HepG2 (cell line): ENCODE measurements at regions not wholly inside any gene's neighbourhood (a gene's known extent, or its start where the extent isn't known, plus 50 kb on each side); places are given as distances from the start of the nearest gene placed in this dataset.

ENCODE experiments used
- ATAC-seq: fragments of 200-7000 bp; cut with Tn5 transposase; 3 replicates; pipeline ENCODE4 v1.9.1; 2020; ENCODE audit warnings: mild to moderate bottlenecking, moderate library complexity
- BruUV-seq: library from RNA; stranded (reverse); fragments of 400-500 nt; replicated peaks from 2 replicates; lab custom pipeline; 2021; lab: Mats Ljungman, UMichigan
- CTCF ChIA-PET: fragments of 300-600 bp; formaldehyde crosslinking; extraction: SDS; loops from one replicate; lab custom pipeline; 2021; ENCODE audit warnings: low total read pairs, inconsistent platforms, low intra/inter-chr PET ratio; lab: Yijun Ruan, JAX
- POLR2A ChIA-PET: fragments of 350-600 bp; sonication (Branson Sonifier 250); formaldehyde crosslinking; loops from one replicate; lab custom pipeline; 2020; ENCODE audit warnings: antibody characterized with exemption, inconsistent platforms; lab: Yijun Ruan, JAX
- DNase-seq: peaks from one replicate; pipeline ENCODE4 v3.0.0-alpha.2; 2015; ENCODE audit warnings: low spot score
- FAIRE-seq: peaks from 3 replicates; lab custom pipeline; 2011; peaks lifted over from hg19 to GRCh38; lab: Jason Lieb, UNC
- H2AFZ ChIP-seq: one replicate; pipeline ENCODE4 v1.6.1; 2011; ENCODE audit warnings: low read length, inconsistent platforms
- H3K27ac ChIP-seq: fragments of 300-600 bp; 3 replicates; pipeline ENCODE4 v1.8.0; 2011; ENCODE audit warnings: mixed run types, mild to moderate bottlenecking, mixed read lengths, low read length, inconsistent platforms; ENCODE audit not compliant: insufficient read depth; ENCODE audit errors: extremely low read length
- H3K27me3 ChIP-seq, 2 experiments: fragments of 200-600 bp in 1 of 2; 2 replicates in 1 of 2; 3 replicates in 1 of 2; pipeline versions ENCODE4 v1.6.0 to v1.8.0; 2011; ENCODE audit warnings: low read length in 2 of 2, mild to moderate bottlenecking in 2 of 2, moderate library complexity in 2 of 2, inconsistent platforms in 1 of 2; ENCODE audit not compliant: insufficient read depth in 2 of 2, control insufficient read depth in 1 of 2
- H3K36me3 ChIP-seq, 2 experiments: fragments of 200-600 bp in 1 of 2; replicated peaks in 1 of 2; 2 replicates in 1 of 2; 3 replicates in 1 of 2; pipeline versions ENCODE4 v1.5.1 to v1.8.0; 2011; ENCODE audit warnings: low read length in 2 of 2, inconsistent platforms in 1 of 2; ENCODE audit not compliant: insufficient read depth in 2 of 2, control insufficient read depth in 1 of 2
- H3K4me1 ChIP-seq: 2 replicates; pipeline ENCODE4 v1.5.1; 2012; ENCODE audit warnings: low read length, inconsistent platforms; ENCODE audit not compliant: insufficient read depth
- H3K4me2 ChIP-seq: 2 replicates; pipeline ENCODE4 v1.6.0; 2011; ENCODE audit warnings: low read depth, low read length, inconsistent platforms
- H3K4me3 ChIP-seq, 3 experiments: fragments of 200-600 bp in 1 of 3; sonication (generic), shearing (Covaris generic) in 1 of 3; replicated peaks in 1 of 3; 2 replicates each; pipeline ENCODE4 v1.5.1; 2011 to 2016; ENCODE audit warnings: low read length in 3 of 3, inconsistent platforms in 2 of 3, low read depth in 2 of 3, mild to moderate bottlenecking in 2 of 3, control low read depth in 1 of 3, mixed read lengths in 1 of 3; ENCODE audit not compliant: insufficient read depth in 1 of 3
- H3K79me2 ChIP-seq: one replicate; pipeline ENCODE4 v1.6.1; 2011; ENCODE audit warnings: low read length, inconsistent platforms; ENCODE audit not compliant: insufficient read depth
- H3K9ac ChIP-seq: 2 replicates; pipeline ENCODE4 v1.6.0; 2011; ENCODE audit warnings: mild to moderate bottlenecking, low read depth, low read length, inconsistent platforms; ENCODE audit not compliant: insufficient read depth
- H3K9me3 ChIP-seq: 2 replicates; pipeline ENCODE4 v1.5.1; 2012; ENCODE audit warnings: mild to moderate bottlenecking, low read length
- H4K20me1 ChIP-seq: 2 replicates; pipeline ENCODE4 v1.6.0; 2011; ENCODE audit warnings: inconsistent platforms, mild to moderate bottlenecking, low read length, moderate library complexity; ENCODE audit not compliant: insufficient read depth
- ARHGAP35 ChIP-seq: sonication (generic); formaldehyde crosslinking; IDR thresholded peaks from 2 replicates; pipeline ENCODE4 v1.9.0; 2022; ENCODE audit warnings: mild to moderate bottlenecking, inconsistent platforms, moderate library complexity, missing genetic modification reagents, borderline replicate concordance
- ARNTL ChIP-seq: sonication (generic); formaldehyde crosslinking; IDR thresholded peaks from 2 replicates; pipeline ENCODE4 v1.4.0; 2020; ENCODE audit warnings: mild to moderate bottlenecking, missing genetic modification reagents
- MBD4 ChIP-seq: IDR thresholded peaks from 2 replicates; pipeline ENCODE4 v1.6.1; 2012; ENCODE audit warnings: low read length, inconsistent platforms, borderline replicate concordance
- PRPF4 ChIP-seq: fragments of 200-400 bp; formaldehyde crosslinking; IDR thresholded peaks from 2 replicates; pipeline ENCODE4 v1.6.1; 2016; ENCODE audit warnings: low read length, low read depth; ENCODE audit not compliant: poor library complexity, severe bottlenecking
- RFX3 ChIP-seq: IDR thresholded peaks from 2 replicates; pipeline ENCODE4 v1.6.1; 2016; ENCODE audit warnings: missing biosample characterization, missing genetic modification reagents
- SAP130 ChIP-seq: IDR thresholded peaks from 2 replicates; pipeline ENCODE4 v1.6.1; 2016; ENCODE audit warnings: low read depth
- YY1 ChIP-seq: IDR thresholded peaks from 2 replicates; pipeline ENCODE4 v1.6.1; 2011; ENCODE audit warnings: low read length, low read depth, moderate library complexity, mild to moderate bottlenecking; ENCODE audit not compliant: insufficient read depth, insufficient replicate concordance
- ZNF34 ChIP-seq: sonication (generic); formaldehyde crosslinking; IDR thresholded peaks from 2 replicates; pipeline ENCODE4 v1.4.0; 2020; ENCODE audit warnings: mild to moderate bottlenecking, missing genetic modification reagents, borderline replicate concordance
- WGBS: methylation state at CpG from one replicate; pipeline ENCODE4 v1.1.6; 2017; ENCODE audit warnings: low lambda C conversion rate; 5-methylcytosine and 5-hydroxymethylcytosine counted together
- in situ Hi-C: cut with HindIII; loops from 2 replicates; pipeline ENCODE4 v1.10.0; 2017; ENCODE audit warnings: low pct_unique_long_range_greater_than_20kb; ENCODE audit not compliant: extremely low pct_ligation_motif_present
- intact Hi-C: fragments of 100-400 bp; cut with micrococcal nuclease; formaldehyde crosslinking; loops from one replicate; pipeline ENCODE4 v1.10.0; 2022; ENCODE audit not compliant: unreplicated experiment
- TF ChIP-seq, protein P1 (sequence below): sonication (generic); formaldehyde crosslinking; IDR thresholded peaks from 2 replicates; pipeline ENCODE4 v1.5.1; 2020; ENCODE audit warnings: mild to moderate bottlenecking, missing genetic modification reagents, moderate library complexity
- TF ChIP-seq, protein P2 (sequence below): IDR thresholded peaks from 2 replicates; pipeline ENCODE4 v1.6.1; 2016; ENCODE audit warnings: low read depth, borderline replicate concordance
- TF ChIP-seq, protein P3 (sequence below): sonication (generic); formaldehyde crosslinking; IDR thresholded peaks from 2 replicates; pipeline ENCODE4 v1.8.0; 2022; ENCODE audit warnings: mild to moderate bottlenecking, missing genetic modification reagents, moderate library complexity
- TF ChIP-seq, protein P4 (sequence below), 2 experiments: fragments of 450-650 bp in 1 of 2; sonication (generic) in 1 of 2; formaldehyde crosslinking in 1 of 2; IDR thresholded peaks; 2 replicates each; pipeline versions ENCODE4 v1.6.1 to v1.8.0; 2016 to 2022; ENCODE audit warnings: antibody characterized with exemption in 1 of 2, mild to moderate bottlenecking in 1 of 2, missing genetic modification reagents in 1 of 2
- TF ChIP-seq, protein P5 (sequence below): sonication (generic); formaldehyde crosslinking; IDR thresholded peaks from 2 replicates; pipeline ENCODE4 v1.5.1; 2020; ENCODE audit warnings: missing genetic modification reagents, mild to moderate bottlenecking, borderline replicate concordance

DNA sequence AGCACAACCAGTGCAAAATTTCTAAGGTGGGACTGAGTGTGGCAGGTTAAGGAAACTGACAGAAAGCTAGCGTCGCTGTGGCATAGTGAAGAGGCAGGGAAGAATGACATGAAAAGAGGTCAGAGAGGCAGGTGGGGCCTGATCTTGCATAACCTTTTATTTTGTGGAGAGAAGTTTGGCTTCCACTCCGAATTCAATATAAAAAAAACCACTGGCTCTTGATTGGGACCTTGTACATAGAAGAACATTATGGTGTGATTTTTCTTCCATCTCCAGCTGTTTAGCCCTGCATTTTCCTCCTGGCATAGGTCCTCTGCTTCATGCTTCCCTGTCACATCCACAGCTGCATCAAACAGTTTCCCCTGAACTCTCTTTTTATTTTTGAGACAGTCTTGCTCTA, 170.5 kb upstream of the MEOX2 start:
- in situ Hi-C loops = no loop called here
- no peak overlapping the region for H3K27ac ChIP-seq
- 32% methylated on average over 3 of the region's 3 CpGs for WGBS

More for the DNA sequence above, 170.5 kb upstream of the MEOX2 start:
- no peak overlapping the region for H3K9ac ChIP-seq
- ATAC-seq = no peak
- no peak overlapping the region for H2AFZ ChIP-seq
- TF ChIP-seq, protein P1, sequence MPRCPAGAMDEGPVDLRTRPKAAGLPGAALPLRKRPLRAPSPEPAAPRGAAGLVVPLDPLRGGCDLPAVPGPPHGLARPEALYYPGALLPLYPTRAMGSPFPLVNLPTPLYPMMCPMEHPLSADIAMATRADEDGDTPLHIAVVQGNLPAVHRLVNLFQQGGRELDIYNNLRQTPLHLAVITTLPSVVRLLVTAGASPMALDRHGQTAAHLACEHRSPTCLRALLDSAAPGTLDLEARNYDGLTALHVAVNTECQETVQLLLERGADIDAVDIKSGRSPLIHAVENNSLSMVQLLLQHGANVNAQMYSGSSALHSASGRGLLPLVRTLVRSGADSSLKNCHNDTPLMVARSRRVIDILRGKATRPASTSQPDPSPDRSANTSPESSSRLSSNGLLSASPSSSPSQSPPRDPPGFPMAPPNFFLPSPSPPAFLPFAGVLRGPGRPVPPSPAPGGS (CRISPR knock-in tag) = no peak
- TF ChIP-seq PRPF4 (no peak), SAP130 (CRISPR knock-in tag) (no peak), ZNF34 (no peak), YY1 (no peak), ARNTL (no peak), MBD4 (no peak), ARHGAP35 (CRISPR knock-in tag) (no peak), RFX3 (CRISPR knock-in tag) (no peak)
- TF ChIP-seq, protein P2, sequence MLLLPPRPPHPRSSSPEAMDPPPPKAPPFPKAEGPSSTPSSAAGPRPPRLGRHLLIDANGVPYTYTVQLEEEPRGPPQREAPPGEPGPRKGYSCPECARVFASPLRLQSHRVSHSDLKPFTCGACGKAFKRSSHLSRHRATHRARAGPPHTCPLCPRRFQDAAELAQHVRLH (CRISPR knock-in tag) = no peak
- TF ChIP-seq, protein P3, sequence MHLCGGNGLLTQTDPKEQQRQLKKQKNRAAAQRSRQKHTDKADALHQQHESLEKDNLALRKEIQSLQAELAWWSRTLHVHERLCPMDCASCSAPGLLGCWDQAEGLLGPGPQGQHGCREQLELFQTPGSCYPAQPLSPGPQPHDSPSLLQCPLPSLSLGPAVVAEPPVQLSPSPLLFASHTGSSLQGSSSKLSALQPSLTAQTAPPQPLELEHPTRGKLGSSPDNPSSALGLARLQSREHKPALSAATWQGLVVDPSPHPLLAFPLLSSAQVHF (CRISPR knock-in tag) = no peak
- TF ChIP-seq, protein P4, sequence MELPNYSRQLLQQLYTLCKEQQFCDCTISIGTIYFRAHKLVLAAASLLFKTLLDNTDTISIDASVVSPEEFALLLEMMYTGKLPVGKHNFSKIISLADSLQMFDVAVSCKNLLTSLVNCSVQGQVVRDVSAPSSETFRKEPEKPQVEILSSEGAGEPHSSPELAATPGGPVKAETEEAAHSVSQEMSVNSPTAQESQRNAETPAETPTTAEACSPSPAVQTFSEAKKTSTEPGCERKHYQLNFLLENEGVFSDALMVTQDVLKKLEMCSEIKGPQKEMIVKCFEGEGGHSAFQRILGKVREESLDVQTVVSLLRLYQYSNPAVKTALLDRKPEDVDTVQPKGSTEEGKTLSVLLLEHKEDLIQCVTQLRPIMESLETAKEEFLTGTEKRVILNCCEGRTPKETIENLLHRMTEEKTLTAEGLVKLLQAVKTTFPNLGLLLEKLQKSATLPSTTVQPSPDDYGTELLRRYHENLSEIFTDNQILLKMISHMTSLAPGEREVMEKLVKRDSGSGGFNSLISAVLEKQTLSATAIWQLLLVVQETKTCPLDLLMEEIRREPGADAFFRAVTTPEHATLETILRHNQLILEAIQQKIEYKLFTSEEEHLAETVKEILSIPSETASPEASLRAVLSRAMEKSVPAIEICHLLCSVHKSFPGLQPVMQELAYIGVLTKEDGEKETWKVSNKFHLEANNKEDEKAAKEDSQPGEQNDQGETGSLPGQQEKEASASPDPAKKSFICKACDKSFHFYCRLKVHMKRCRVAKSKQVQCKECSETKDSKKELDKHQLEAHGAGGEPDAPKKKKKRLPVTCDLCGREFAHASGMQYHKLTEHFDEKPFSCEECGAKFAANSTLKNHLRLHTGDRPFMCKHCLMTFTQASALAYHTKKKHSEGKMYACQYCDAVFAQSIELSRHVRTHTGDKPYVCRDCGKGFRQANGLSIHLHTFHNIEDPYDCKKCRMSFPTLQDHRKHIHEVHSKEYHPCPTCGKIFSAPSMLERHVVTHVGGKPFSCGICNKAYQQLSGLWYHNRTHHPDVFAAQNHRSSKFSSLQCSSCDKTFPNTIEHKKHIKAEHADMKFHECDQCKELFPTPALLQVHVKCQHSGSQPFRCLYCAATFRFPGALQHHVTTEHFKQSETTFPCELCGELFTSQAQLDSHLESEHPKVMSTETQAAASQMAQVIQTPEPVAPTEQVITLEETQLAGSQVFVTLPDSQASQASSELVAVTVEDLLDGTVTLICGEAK (IDR thresholded peaks at IDR 0.05) = no peak
- TF ChIP-seq, protein P4 (CRISPR knock-in tag; IDR thresholded peaks at IDR 0.05) = no peak
- TF ChIP-seq, protein P5, sequence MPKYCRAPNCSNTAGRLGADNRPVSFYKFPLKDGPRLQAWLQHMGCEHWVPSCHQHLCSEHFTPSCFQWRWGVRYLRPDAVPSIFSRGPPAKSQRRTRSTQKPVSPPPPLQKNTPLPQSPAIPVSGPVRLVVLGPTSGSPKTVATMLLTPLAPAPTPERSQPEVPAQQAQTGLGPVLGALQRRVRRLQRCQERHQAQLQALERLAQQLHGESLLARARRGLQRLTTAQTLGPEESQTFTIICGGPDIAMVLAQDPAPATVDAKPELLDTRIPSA (CRISPR knock-in tag) = no peak
- TF ChIP-seq, all 625 proteins: peak for 0
- no peak overlapping the region for H3K4me2 ChIP-seq
- H3K79me2 ChIP-seq = no peaks in the 10 kb centered on the region
- CTCF ChIA-PET = no interaction called here
- H3K9me3 ChIP-seq = peaks cover 44% of the 10 kb centered on the region
- no peaks in the 10 kb centered on the region for H4K20me1 ChIP-seq
- FAIRE-seq = no peak
- DNase-seq = no peak
- no peaks in the 10 kb centered on the region for H3K4me1 ChIP-seq
- intact Hi-C loops = no loop called here
- BruUV-seq = no TSS peak
- no peak overlapping the region for H3K4me3 ChIP-seq
- no peaks in the 10 kb centered on the region for H3K27me3 ChIP-seq
- POLR2A ChIA-PET = no interaction called here
- H3K36me3 ChIP-seq = no peaks in the 10 kb centered on the region
